HG03066 (cell line): ENCODE measurements at regions not wholly inside any gene's neighbourhood (a gene's known extent, or its start where the extent isn't known, plus 50 kb on each side); places are given as distances from the start of the nearest gene placed in this dataset.
"Not testable (repeated sequence)": the region's sequence is repeated elsewhere in the genome, so short reads cannot be mapped to it uniquely, and the experiment has no call there.

Experiments
- ATAC-seq: cut with Tn5 transposase; IDR thresholded peaks from one replicate; pipeline ENCODE4 v1.9.1; 2021; ENCODE audit warnings: low read depth; ENCODE audit not compliant: unreplicated experiment

GRCh38 chr1:10867138-10867721 is 70.8 kb upstream of the CASZ1 start:
- ATAC-seq = no peak

GRCh38 chr1:10867914-10868598 is 71.6 kb upstream of the CASZ1 start:
- ATAC-seq = no peak

GRCh38 chr1:10868599-10868965 is 72.1 kb upstream of the CASZ1 start:
- no peak for ATAC-seq

- ATAC-seq = no peak
Observed at GRCh38 chr1:10869933-10870332, 73.5 kb upstream of the CASZ1 start.

GRCh38 chr1:10870493-10871096 is 74.1 kb upstream of the CASZ1 start:
- ATAC-seq = no peak

- no peak for ATAC-seq
Observed at GRCh38 chr1:10873189-10873588, 76.7 kb upstream of the CASZ1 start.

- ATAC-seq = no peak
Observed at GRCh38 chr1:10874351-10874750, 77.9 kb upstream of the CASZ1 start.

- no peak for ATAC-seq
Observed at GRCh38 chr1:10877894-10878293, 81.4 kb upstream of the CASZ1 start.

- no peak for ATAC-seq
Observed at GRCh38 chr1:10878469-10878868, 82.0 kb upstream of the CASZ1 start.

GRCh38 chr1:10880063-10880462 is 83.6 kb upstream of the CASZ1 start:
- ATAC-seq = no peak

- ATAC-seq = no peak
Observed at GRCh38 chr1:10881046-10881445, 84.6 kb upstream of the CASZ1 start.

- ATAC-seq = no peak
Observed at GRCh38 chr1:10882069-10882468, 85.6 kb upstream of the CASZ1 start.

GRCh38 chr1:10887032-10887431 is 90.6 kb upstream of the CASZ1 start:
- ATAC-seq = not testable (repeated sequence)

GRCh38 chr1:10888291-10888690 is 91.8 kb upstream of the CASZ1 start:
- ATAC-seq = no peak

- no peak for ATAC-seq
Observed at GRCh38 chr1:10888791-10889649, 92.6 kb upstream of the CASZ1 start.

GRCh38 chr1:10889650-10890353 is 93.4 kb upstream of the CASZ1 start:
- ATAC-seq = no peak

GRCh38 chr1:10890491-10891071 is 94.1 kb upstream of the CASZ1 start:
- no peak for ATAC-seq

- no peak for ATAC-seq
Observed at GRCh38 chr1:10891091-10891490, 94.6 kb upstream of the CASZ1 start.

- no peak for ATAC-seq
Observed at GRCh38 chr1:10892138-10893065, 96.0 kb upstream of the CASZ1 start.
